GM21825 (cell line): ENCODE measurements at regions not wholly inside any gene's neighbourhood (a gene's known extent, or its start where the extent isn't known, plus 50 kb on each side); places are given as distances from the start of the nearest gene placed in this dataset.
A peak's percentile ranks its signal among the peaks of the same experiment; 100 is the strongest.
"Not testable (repeated sequence)": the region's sequence is repeated elsewhere in the genome, so short reads cannot be mapped to it uniquely, and the experiment has no call there.

Experiments
- ATAC-seq: cut with Tn5 transposase; IDR thresholded peaks from one replicate; pipeline ENCODE4 v1.9.1; 2021; ENCODE audit warnings: mild to moderate bottlenecking, moderate library complexity; ENCODE audit not compliant: unreplicated experiment

GRCh38 chr7:81887098-81888090 is 117.5 kb upstream of the HGF start:
- ATAC-seq, result peak; percentile 65

- ATAC-seq, result no peak
Observed at GRCh38 chr7:81886211-81886764, 116.4 kb upstream of the HGF start.

GRCh38 chr7:81884817-81885216 is 115.0 kb upstream of the HGF start:
- ATAC-seq, result no peak

- ATAC-seq, result no peak
Observed at GRCh38 chr7:81883801-81884393, 114.0 kb upstream of the HGF start.

- no peak for ATAC-seq
Observed at GRCh38 chr7:81882086-81882485, 112.2 kb upstream of the HGF start.

- ATAC-seq, result no peak
Observed at GRCh38 chr7:81877890-81878289, 108.0 kb upstream of the HGF start.

- no peak for ATAC-seq
Observed at GRCh38 chr7:81873559-81873958, 103.7 kb upstream of the HGF start.

GRCh38 chr7:81871606-81872265 is 101.9 kb upstream of the HGF start:
- no peak for ATAC-seq

- no peak for ATAC-seq
Observed at GRCh38 chr7:81870608-81871007, 100.8 kb upstream of the HGF start.

- ATAC-seq, result no peak
Observed at GRCh38 chr7:81869670-81870069, 99.8 kb upstream of the HGF start.

- ATAC-seq, result no peak
Observed at GRCh38 chr7:81865754-81866153, 95.9 kb upstream of the HGF start.

- ATAC-seq, result no peak
Observed at GRCh38 chr7:81859433-81859832, 89.6 kb upstream of the HGF start.

- not testable (repeated sequence) for ATAC-seq
Observed at GRCh38 chr7:81858820-81859219, 89.0 kb upstream of the HGF start.

GRCh38 chr7:81857385-81857784 is 87.5 kb upstream of the HGF start:
- no peak for ATAC-seq

GRCh38 chr7:81854518-81854917 is 84.7 kb upstream of the HGF start:
- ATAC-seq, result no peak

GRCh38 chr7:81852701-81853100 is 82.9 kb upstream of the HGF start:
- ATAC-seq, result no peak

- no peak for ATAC-seq
Observed at GRCh38 chr7:81851413-81851812, 81.6 kb upstream of the HGF start.

GRCh38 chr7:81846398-81846797 is 76.6 kb upstream of the HGF start:
- ATAC-seq, result peak; percentile 74

- peak; percentile 78 for ATAC-seq
Observed at GRCh38 chr7:81845744-81846241, 75.9 kb upstream of the HGF start.

GRCh38 chr7:81843657-81844056 is 73.8 kb upstream of the HGF start:
- ATAC-seq, result not testable (repeated sequence)

- ATAC-seq, result no peak
Observed at GRCh38 chr7:81842361-81842760, 72.5 kb upstream of the HGF start.
